ENCODE measurements at regions not wholly inside any gene's neighbourhood (a gene's known extent, or its start where the extent isn't known, plus 50 kb on each side); places are given as distances from the start of the nearest gene placed in this dataset.

DNA sequence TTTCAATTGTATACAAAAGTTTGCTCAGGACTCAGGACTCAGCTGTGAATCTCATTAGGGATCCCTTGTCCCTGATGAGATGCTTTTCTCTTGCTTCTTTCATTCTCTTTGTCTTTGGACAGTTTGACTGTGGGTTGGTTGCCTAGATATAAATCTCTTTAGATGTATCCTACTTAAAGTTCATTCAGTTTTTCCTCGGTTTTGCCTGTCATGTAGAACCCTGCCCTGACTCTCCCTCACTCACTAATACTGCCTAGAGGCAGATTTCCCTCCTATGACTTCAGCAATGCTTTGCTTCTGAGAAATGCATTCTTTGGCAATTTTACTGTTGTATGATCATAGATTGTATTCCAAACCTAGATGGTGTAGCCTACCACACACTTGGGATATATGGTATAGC, 421.4 kb upstream of the TCF4 start:
- H3K9ac ChIP-seq (ENCODE audit: low read length), result no peak overlapping the region
- H3K9me3 ChIP-seq (ENCODE audit: insufficient read depth, low read length), result no peaks in the 10 kb centered on the region
- no peak overlapping the region for H3K27ac ChIP-seq (ENCODE audit: low read depth, low read length)
- no peaks in the 10 kb centered on the region for H3K27me3 ChIP-seq (ENCODE audit: low read length)
- H3K79me2 ChIP-seq (ENCODE audit: insufficient read depth, low read length), result no peaks in the 10 kb centered on the region
- no peaks in the 10 kb centered on the region for H3K9me2 ChIP-seq (replicated peaks; ENCODE audit: insufficient read depth, low read length)
- no peaks in the 10 kb centered on the region for H3F3A ChIP-seq (ENCODE audit: insufficient read depth)
- no peaks in the 10 kb centered on the region; the same call in 1 of the 2 replicates for H4K20me1 ChIP-seq (ENCODE audit: low read depth, low read length)
- H3K36me3 ChIP-seq (ENCODE audit: low read length), result no peaks in the 10 kb centered on the region; the same call in 1 of the 2 replicates
- H3K4me2 ChIP-seq (ENCODE audit: low read depth, low read length, poor library complexity, severe bottlenecking), result no peak overlapping the region
- no peak overlapping the region for H2AFZ ChIP-seq (ENCODE audit: low read depth, low read length, severe bottlenecking)
- no peak overlapping the region for H3K4me3 ChIP-seq (ENCODE audit: insufficient read depth, low read length, poor library complexity, severe bottlenecking)
- TF ChIP-seq EZH2phosphoT487 (conservative IDR thresholded peaks at IDR 0.05; ENCODE audit: low read length), result no peak
- TF ChIP-seq, protein P1, sequence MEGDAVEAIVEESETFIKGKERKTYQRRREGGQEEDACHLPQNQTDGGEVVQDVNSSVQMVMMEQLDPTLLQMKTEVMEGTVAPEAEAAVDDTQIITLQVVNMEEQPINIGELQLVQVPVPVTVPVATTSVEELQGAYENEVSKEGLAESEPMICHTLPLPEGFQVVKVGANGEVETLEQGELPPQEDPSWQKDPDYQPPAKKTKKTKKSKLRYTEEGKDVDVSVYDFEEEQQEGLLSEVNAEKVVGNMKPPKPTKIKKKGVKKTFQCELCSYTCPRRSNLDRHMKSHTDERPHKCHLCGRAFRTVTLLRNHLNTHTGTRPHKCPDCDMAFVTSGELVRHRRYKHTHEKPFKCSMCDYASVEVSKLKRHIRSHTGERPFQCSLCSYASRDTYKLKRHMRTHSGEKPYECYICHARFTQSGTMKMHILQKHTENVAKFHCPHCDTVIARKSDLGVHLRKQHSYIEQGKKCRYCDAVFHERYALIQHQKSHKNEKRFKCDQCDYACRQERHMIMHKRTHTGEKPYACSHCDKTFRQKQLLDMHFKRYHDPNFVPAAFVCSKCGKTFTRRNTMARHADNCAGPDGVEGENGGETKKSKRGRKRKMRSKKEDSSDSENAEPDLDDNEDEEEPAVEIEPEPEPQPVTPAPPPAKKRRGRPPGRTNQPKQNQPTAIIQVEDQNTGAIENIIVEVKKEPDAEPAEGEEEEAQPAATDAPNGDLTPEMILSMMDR (IDR thresholded peaks at IDR 0.05; ENCODE audit: insufficient read depth, low read length, poor library complexity, severe bottlenecking), result no peak

DNA sequence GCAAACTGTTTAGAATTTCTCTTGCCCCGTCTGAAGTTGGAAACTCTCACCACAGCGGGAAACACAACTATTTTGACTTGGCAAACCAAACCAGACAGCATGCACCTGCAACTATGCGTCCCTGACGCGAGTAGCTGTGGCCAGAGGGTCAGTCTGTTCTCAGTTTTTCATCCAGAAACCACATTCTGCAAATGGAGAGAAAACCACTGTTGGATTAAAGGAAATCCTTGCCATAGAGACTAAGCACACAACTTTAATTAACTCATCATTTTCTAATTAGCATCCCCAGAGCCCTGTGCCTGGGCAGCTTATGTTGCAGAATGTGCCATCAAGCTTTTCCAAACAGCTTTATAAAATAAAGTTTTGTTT, 415.7 kb upstream of the TCF4 start:
- no peaks in the 10 kb centered on the region for H3K27me3 ChIP-seq (ENCODE audit: low read length)
- TF ChIP-seq EZH2phosphoT487 (conservative IDR thresholded peaks at IDR 0.05; ENCODE audit: low read length), result no peak
- TF ChIP-seq, protein P1 (IDR thresholded peaks at IDR 0.05; ENCODE audit: insufficient read depth, low read length, poor library complexity, severe bottlenecking), result no peak

DNA sequence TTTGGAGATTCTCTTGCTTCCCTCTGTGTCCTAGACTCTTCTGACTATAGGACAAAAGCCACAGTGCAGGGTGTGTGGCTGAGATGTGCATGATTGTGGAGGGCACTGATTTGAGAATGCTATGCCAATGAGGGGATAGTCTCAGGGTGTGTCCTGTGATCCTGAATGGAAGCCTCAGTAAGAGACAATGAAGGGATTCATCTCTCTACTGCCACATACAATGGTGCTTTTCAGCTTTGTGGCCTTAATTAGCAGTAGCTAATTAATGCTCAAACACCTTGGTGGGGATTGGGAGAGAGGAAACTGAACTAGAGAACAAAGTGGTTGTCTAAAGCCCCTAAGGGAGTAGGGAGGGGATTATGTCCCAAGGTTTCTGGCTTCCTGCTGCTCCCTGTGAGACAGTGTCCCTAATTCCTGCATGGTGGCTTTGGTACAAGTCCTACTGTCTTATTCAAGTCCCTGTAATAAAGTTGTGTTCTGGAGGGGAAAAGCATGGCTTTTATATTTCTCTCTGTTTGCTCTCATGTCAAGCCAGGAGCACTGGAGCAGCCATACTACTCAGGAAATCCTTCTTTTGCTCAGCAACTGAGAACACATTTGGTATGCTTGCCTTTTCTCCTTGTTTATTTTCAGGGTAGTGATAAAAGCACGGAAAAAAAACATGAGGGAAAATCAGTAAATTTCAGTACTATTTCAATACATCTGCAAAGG, 415.2 kb upstream of the TCF4 start:
- Histone ChIP-seq H3K27ac (ENCODE audit: low read depth, low read length) (no peak overlapping the region), H3K4me3 (ENCODE audit: insufficient read depth, low read length, poor library complexity, severe bottlenecking) (no peak overlapping the region), H3K9ac (ENCODE audit: low read length) (no peak overlapping the region), H3K4me2 (ENCODE audit: low read depth, low read length, poor library complexity, severe bottlenecking) (no peak overlapping the region), H4K20me1 (ENCODE audit: low read depth, low read length) (no peaks in the 10 kb centered on the region; the same call in 1 of the 2 replicates), H3F3A (ENCODE audit: insufficient read depth) (no peaks in the 10 kb centered on the region), H3K9me3 (ENCODE audit: insufficient read depth, low read length) (no peaks in the 10 kb centered on the region), H2AFZ (ENCODE audit: low read depth, low read length, severe bottlenecking) (no peak overlapping the region), H3K36me3 (ENCODE audit: low read length) (no peaks in the 10 kb centered on the region; the same call in 1 of the 2 replicates), H3K79me2 (ENCODE audit: insufficient read depth, low read length) (no peaks in the 10 kb centered on the region), H3K9me2 (replicated peaks; ENCODE audit: insufficient read depth, low read length) (no peaks in the 10 kb centered on the region), H3K27me3 (ENCODE audit: low read length) (no peaks in the 10 kb centered on the region)
- TF ChIP-seq, protein P1 (IDR thresholded peaks at IDR 0.05; ENCODE audit: insufficient read depth, low read length, poor library complexity, severe bottlenecking), result no peak

More for the DNA sequence above, 415.7 kb upstream of the TCF4 start:
- H3K79me2 ChIP-seq (ENCODE audit: insufficient read depth, low read length), result no peaks in the 10 kb centered on the region
- no peaks in the 10 kb centered on the region for H3K9me3 ChIP-seq (ENCODE audit: insufficient read depth, low read length)
- H2AFZ ChIP-seq (ENCODE audit: low read depth, low read length, severe bottlenecking), result no peak overlapping the region
- H3K36me3 ChIP-seq (ENCODE audit: low read length), result no peaks in the 10 kb centered on the region; the same call in 1 of the 2 replicates
- no peaks in the 10 kb centered on the region for H3K9me2 ChIP-seq (replicated peaks; ENCODE audit: insufficient read depth, low read length)
- no peaks in the 10 kb centered on the region for H3F3A ChIP-seq (ENCODE audit: insufficient read depth)
- H3K27ac ChIP-seq (ENCODE audit: low read depth, low read length), result no peak overlapping the region
- no peak overlapping the region for H3K4me3 ChIP-seq (ENCODE audit: insufficient read depth, low read length, poor library complexity, severe bottlenecking)
- H4K20me1 ChIP-seq (ENCODE audit: low read depth, low read length), result no peaks in the 10 kb centered on the region; the same call in 1 of the 2 replicates
- no peak overlapping the region for H3K4me2 ChIP-seq (ENCODE audit: low read depth, low read length, poor library complexity, severe bottlenecking)
- no peak overlapping the region for H3K9ac ChIP-seq (ENCODE audit: low read length)

All from SU-DHL-6 (cell line).